ENCODE measurements at regions not wholly inside any gene's neighbourhood (a gene's known extent, or its start where the extent isn't known, plus 50 kb on each side); places are given as distances from the start of the nearest gene placed in this dataset.
"Not testable (repeated sequence)": the region's sequence is repeated elsewhere in the genome, so short reads cannot be mapped to it uniquely, and the experiment has no call there.

DNA sequence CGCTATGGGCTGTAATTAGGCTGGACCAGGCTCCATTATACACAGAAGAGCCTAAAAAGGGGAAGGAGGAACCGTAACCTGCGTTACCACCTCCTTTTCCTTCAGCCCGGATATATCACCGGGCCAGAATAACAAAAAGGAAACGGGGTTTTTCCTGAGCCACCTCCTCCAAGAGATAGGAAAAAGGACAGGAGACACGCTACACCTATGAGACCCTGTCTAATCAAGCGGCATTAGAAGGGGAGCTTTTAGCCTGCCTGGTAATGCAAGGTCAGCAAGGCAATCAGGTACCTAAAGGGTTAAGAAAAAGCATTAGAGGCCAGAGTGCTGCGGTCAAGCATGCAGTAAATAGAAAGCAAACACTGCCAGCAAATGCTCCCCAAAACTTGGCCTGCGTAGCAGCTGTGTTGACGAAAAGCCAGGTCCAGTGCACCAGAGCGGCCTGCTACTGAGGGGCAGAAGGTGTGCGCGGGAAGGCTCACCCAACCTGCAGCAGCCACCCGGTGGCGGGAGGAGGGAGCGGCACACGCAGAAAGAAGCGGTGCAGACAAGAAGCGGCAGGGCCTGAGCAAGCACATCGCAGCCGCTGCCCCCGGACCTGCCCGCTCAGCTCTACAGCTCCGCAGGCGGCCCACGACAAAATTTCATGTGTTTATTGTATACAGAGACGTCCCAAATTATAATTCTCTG is 1466.1 kb downstream of the UQCRFS1 start:
- no peak for DNase-seq

DNA sequence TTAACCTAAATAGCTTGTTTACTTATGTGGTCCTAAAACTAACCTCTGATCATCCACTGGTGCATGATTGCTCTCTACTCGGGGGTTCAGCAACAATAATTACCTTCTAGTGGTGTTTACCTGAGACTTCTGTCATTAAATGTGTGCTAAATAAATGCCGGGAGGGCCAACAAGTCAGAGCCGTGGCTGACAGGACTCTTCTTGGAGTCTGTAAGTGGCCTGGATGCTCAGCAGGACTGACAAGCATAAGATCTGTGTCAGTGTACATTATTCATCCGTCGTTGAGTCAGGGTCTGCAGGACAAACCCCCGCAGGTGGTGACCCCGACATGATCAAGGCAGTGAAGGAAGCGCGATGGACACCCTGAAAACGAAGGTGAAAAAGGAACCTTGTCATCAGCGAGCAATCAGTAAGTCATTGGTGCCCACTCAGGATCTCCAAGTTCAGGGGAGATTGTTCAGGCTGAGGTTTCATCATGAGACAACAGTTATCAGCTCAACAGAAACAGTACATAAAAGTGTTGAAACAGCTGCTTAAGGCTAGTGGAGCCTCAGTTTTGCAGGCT is 1466.9 kb downstream of the UQCRFS1 start:
- DNase-seq: no peak

DNA sequence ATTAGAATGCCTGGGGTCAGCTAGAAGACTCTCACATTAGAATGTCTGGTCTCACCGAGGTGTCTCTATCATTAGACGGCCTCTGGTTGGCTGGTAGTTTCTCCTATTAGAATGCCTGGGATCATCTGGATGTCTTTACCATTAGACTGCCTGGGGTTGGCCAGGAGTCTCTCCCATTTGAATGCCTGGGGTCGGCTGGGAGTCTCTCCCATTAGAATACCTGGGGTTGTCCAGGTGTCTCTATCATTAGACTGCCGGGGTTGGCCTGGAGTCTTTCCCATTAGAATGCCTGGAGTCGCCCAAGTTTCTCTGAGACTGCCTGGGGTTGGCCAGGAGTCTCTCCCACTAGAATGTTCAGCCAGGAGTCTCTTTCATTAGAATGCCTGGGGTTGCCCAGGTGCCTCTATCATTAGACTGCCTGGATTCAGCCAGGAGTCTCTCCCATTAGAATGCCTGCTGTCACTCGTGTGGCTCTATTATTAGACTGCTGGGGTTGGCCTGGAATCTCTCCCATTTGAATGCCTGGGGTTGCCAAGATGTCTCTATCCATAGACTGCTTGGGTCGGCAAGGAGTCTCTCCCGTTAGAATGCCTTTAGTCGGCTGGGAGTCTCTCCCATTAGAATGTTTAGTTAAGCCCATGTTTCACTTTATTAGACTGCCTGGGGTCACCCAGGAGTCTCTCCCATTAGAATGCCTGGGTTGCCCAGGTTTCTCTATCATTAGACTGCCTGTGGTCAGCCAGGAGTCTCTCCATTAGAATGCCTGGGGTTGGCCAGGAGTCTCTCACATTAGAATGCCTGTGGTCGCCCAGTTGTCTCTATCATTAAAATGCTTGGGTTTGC is 1467.8 kb downstream of the UQCRFS1 start:
- DNase-seq: no peak

DNA sequence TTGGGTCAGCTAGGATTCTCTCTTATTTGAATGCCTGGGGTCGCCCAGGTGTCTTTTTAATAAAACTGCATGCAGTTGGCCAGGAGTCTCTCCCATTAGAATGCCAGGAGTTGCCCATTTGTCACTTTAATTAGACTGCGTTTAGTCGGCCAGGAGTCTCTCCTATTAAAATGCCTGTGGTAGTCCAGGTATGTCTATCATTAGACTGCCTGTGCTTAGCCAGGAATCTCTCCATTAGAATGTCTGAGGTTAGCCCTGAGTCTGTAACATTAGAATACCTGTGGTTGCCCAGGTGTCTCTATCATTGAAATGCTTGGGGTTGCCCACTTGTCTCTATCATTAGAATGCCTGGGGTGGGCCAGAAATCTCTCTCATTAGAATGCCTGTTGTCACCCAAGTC is 1470.9 kb downstream of the UQCRFS1 start:
- no peak for DNase-seq

DNA sequence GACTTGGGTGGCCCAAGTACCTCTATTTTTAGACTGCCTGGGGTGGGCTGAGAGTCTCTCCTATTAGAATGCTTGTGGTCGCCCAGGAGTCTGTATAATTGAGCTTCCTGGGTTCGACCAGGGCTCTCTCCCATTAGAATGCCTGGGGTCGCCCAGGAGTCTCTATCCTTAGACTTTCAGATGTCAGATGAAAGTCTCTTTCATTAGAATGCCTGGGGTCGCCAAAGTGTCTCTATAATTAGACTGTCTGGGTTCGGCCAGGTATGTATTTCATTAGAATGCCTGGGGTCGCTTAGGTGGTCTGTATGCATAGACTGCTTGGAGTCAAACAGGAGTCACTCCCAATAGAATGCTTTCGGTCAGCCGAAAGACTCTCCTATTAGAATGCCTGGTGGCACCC is 1471.7 kb downstream of the UQCRFS1 start:
- DNase-seq: no peak

DNA sequence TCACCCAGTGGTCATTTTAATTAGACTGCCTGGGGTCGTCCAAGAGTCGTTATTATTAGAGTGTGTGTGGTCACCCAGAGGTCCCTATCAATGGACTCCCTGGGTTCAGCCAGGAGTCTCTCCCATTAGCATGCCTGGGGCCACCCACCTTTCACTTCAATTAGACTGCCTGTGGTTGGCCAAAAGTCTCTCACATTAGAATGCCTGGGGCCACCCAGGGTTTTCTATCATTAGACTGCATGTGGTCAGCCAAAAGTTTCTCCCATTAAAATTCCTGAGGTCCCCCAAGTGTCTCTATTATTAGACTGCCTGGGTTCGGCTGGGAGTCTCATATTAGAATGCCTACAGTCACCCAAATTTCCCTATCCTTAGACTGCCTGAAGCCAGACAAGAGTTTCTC is 1472.6 kb downstream of the UQCRFS1 start:
- DNase-seq: no peak

DNA sequence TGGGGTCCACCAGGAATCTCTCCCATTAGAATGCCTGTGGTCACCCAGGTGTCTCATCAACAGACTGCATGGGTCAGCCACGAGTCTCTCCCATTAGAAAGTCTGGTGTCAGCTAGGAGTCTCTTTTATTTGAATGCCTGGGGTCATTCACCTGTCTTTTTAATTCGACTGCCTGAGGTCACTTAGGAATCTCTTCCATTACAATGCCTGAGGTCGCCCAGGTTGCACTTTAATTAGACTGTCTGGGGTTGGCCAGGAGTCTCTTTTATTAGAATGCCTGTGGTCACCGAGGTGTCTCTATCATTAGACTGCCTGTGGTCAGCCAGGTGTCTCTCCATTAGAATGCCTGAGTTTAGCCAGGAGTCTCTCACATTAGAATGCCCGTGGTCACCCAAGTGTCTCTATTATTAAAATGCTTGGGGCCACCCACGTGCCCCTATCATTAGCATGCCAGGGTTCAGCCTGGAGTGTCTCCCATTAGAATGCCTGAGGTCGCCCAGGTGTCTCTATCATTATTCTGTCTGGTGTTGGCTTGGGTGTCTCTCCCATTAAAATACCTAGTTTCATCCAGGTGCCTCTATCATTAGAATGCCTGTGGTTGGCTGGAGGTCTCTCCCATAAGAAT is 1474.3 kb downstream of the UQCRFS1 start:
- no peak for DNase-seq

DNA sequence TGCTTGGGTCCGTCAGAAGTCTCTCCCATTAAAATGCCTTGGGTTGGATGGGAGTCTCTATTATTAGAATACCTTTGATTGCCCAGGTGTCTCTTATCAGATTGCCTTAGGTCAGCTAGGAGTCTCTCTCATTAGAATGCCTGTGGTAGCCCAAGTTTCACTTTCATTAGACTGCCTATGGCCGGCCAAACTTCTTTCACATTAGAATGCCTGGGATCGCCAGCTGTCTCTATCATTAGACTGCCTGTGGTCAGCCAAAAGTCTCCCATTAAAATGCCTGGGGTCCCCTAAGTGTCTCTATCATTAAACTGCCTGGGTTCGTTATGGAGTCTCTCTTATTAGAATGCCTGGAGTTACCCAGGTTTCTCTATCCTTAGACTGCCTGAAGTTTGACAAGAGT is 1476.7 kb downstream of the UQCRFS1 start:
- no peak for DNase-seq

DNA sequence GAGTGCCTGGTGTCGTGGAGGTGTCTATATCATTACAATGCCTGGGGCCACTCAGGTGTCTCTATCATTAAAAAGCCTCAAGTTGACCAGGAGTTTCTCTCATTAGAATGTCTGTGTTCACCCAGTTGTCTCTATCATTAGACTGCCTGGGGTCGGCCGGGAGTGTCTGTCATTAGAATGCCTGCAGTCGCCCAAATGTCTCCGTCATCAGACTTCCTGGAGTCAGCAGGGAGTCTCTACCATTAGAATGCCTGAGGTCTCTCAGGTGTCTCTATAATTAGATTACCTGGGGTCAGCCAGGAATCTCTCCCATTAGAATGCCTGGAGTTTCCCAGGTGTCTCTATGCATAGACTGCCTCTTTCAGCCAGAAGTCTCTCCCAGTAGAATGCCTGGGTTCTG is 1477.6 kb downstream of the UQCRFS1 start:
- no peak for DNase-seq

DNA sequence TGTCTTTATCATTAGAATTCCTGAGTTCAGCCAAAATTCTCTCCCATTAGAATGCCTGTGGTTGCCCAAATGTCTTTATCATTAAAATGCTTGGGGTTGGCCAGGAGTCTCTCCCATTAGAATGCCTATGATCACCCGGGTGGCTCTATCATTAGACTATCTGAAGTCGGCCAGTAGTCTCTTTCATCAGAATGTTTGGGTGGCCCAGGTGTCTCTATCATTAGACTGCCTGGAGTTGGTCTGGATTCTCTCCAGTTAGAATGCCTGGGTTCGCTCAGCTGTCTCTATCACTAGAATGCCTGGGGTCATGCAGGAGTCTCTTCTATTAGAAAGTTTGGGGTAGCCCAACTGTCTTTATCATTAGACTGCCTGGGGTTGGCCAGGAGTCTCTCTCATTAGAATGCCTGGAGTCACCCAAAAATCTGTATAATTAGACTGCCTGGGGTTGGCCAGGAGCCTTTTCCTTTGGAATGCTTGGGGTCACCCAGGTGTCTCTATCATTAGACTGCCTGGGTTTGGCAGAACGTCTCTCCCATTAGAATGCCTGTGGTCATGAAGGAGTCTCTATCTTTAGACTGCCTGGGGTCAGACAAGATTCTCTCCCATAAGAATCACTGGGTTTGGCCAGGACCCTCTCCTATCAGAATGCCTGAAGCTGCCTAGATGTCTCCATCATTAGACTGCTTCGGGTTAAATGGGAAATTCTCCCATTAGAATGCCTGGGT is 1478.3 kb downstream of the UQCRFS1 start:
- DNase-seq: no peak

DNA sequence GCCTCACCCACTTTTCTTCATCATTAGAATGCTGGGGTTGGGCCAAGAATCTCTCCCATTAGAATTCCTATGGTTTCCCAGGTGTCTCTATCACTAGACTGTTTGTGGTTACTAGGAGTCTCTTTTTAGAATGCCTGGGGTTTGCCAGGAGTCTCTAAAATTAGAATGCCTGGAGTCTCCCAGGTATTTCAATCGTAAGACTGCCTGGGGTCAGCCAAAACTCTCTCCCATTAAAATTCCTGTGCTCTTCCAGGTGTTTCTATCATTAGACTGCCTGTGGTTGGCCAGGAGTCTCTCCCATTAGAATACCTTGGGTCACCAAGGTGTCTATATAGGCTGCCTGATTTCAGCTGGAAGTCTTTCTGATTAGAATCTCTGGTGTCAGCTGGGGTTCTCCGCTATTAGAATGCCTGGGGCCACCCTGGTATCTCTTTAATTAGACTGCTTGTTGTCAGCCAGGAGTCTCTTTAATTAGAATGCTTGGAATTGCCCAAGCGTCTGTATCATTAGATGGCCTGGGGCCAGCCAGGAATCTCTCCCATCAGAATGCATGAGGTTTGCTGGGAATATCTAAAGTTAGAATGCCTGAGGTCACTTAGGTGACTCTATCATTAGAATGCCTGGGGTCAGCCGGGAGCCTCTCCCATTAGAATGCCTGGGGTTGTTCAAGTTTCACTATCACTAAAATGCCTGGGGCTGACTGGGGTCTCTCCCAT is 1479.2 kb downstream of the UQCRFS1 start:
- no peak for DNase-seq

DNA sequence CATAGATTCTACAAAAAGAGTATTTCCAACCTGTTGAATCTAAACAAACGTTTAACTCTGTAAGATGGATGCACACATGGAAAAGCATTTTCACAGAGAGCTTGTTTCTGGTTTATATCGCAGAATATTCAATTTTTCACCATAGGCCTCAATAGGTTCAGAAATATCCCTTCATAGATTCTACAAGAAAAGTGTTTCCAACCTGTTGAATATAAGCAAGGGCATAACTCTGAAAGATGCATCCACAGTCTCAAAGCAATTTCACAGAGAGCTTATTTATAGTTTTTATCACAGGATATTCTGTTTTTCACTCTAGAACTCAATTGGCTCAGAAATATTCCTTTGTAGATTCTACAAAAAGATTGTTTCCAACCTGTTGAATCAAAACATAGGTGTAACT is 1483.6 kb downstream of the UQCRFS1 start:
- DNase-seq: no peak

DNA sequence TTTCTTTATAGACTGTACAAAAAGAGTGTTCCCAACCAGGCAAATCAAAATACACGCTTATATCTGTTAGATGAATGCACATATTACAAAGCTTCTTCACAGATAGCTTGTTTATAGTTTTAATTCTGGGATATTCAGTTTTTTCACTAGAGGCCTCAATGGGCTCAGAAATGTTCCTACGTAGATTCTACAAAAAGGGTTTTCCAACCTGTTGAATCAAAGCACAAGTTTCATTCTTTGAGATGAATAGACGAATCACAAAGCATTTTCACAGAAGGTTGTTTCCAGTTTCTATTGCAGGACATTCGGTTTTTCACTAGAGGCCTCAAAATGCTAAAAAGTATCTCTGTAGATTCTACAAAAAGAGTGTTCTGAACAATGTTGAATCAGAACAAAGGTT is 1490.3 kb downstream of the UQCRFS1 start:
- DNase-seq: no peak

DNA sequence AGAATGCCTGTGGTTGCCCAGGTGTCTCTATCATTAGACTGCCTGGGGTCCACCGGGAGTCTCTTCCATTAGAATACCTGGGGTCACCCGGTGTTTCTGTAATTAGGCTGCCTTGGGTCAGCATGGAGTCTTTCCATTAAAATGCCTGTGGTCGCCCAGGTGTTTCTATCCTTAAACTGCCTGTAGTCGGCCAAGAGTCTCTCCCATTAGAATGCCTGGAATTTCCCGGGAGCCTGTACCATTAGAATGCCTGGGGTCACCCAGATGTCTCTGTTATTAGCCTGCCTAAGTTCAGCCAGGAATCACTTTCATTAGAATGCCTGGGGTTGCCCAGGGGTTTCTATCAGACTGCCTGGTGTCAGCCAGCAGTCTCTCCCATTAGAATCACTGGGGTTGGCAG is 1492.8 kb downstream of the UQCRFS1 start:
- no peak for DNase-seq

DNA sequence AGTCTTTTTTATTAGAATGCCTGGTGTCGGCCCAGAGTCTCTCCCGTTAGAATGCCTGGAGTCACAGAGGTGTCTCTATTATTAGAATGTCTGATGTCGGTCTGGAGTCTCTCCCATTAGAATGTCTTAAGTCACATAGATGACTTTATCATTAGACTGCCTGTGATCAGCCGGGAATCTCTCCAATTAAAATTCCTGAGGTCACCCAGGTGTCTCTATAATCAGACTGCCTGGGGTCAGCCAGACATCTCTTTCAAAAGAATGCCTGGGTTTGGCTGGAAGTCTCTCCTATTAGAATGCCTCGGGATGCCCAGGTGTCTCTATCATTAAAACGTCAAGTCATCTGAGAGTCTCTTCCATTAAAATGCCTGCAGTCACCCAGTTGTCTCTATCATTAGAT is 1493.9 kb downstream of the UQCRFS1 start:
- DNase-seq: no peak

DNA sequence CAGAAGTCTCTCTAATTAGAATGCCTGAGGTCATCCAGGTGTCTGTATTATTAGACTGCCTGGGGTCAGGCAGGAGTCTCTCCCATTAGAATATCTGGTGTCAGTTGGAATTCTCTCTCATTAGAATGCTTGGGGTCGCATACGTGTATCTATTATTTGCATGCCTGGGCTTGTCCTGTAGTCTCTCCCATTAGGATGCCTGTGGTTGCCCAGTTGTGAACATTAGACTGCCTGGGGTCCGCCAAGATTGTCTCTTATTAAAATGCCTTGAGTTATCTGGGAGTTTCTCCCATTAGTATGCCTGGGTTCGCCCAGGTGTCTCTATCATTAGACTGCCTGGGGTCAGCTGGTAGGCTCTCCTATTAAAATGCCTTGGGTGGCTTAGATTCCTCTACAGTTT is 1494.7 kb downstream of the UQCRFS1 start:
- no peak for DNase-seq

DNA sequence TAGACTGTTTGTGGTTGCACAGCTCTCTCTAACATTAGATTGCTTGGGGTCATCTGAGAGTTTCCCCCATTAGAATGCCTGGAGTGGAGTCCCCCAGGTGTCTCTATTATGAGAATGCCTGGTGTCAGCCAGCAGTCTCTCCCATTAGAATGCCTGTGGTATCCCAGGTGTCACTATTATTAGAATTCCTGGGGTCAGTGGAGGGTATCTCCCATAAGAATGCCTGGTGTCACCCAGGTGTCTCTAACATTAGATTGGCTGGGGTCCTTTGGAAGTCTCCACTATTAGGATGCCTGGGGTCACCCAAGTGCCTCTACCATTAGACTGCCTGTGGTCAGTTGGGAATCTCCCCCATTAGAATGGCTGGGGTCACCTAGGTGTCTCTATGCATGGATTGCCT is 1495.1 kb downstream of the UQCRFS1 start:
- DNase-seq: no peak

DNA sequence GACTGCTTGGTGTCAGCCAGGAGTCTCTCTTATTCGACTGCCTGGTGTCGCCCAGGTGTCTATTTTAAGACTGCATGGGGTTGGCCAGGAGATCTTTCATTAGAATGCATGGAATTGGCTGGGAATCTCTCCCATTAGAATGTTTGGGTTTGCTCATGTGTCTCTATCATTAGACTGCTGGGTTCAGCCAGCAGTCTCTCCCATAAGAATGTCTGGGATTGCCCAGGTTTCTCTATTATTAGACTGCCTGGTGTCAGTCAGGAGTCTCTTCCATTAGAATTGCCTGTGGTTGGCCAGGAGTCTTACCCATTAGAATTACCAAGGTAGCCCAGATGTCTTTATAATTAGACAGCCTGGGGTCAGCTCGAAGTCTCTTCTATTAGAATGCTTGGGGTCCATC is 1496.0 kb downstream of the UQCRFS1 start:
- no peak for DNase-seq

DNA sequence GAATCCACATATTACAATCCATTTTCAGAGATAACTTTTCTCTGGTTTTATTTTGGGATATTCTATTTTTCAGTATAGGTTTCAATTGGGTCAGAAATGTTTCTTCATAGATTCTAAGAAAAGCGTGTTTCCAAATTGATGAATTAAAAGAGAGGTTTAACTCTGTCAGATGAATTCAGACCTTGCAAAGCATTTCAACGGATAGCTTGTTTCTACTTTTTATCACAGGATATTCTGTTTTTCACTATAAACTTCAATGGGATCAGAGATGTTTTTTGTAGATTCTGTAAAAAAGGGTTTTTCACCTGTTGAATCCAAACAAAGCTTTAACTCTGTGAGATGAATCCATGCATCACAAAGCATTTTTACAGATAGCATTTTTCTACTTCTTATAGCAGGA is 1498.1 kb downstream of the UQCRFS1 start:
- no peak for DNase-seq

DNA sequence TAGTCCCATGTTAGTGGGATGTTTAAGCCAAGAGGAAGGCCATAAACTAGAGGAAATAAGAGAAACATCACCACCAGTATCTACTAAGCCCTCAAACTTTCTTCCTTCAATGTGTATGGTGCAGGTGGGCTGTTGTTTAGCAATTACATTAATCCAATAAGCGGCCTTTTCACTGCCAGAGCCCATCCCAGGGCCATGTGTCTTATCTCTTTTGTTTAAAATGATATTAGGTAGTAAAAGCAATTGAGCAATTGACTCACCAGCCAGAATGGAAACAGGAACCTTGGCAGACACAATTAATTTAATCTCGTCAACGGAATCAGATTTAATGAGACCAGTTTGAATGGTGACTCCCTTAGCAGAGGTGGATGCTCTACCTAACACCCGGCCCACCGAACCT is 1503.5 kb downstream of the UQCRFS1 start:
- no peak for DNase-seq

DNA sequence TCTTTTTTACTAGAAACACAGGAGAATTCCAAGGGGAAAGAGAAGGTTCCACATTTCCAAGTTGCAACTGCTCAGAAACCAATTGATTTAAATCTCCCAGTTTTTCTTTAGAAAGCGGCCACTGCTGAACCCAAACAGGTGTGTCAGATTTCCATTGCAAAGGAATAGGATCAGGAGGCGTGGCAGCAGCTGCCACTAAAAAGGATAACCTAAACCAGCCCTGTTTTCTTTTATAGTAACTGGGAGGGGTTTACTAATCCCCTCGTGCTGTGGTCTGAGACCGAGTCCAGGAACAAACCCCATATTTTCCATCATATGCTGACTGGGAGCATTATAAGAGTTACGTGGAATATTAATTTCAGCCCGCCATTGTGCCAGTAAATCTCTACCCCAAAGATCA is 1504.0 kb downstream of the UQCRFS1 start:
- not testable (repeated sequence) for DNase-seq

DNA sequence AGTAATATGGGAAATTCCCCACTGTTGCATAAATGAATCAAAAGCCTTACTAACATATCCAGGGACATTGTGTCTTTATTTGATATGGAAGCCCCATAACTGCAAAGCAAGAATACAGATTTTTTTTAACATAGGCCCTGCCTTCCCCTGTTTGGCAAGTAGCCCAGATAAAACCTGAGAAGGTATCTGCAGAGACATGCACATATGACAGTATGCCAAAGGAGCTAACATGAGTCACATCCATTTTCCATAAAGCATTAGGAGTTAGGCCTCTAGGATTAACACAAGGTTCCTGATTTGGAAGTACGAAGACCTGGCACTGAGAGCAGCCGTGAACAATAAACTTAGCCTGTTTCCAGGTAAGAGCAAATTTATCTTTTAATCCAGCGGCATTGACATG is 1505.9 kb downstream of the UQCRFS1 start:
- not testable (repeated sequence) for DNase-seq
